Stimulated activated naive CD4-positive, alpha-beta T cell (primary cell): ENCODE measurements at regions not wholly inside any gene's neighbourhood (a gene's known extent, or its start where the extent isn't known, plus 50 kb on each side); places are given as distances from the start of the nearest gene placed in this dataset.

Experiments
- DNase-seq, 6 experiments: peaks; one replicate each; lab custom pipeline; 2025; lab: John Stamatoyannopoulos, UW

DNA sequence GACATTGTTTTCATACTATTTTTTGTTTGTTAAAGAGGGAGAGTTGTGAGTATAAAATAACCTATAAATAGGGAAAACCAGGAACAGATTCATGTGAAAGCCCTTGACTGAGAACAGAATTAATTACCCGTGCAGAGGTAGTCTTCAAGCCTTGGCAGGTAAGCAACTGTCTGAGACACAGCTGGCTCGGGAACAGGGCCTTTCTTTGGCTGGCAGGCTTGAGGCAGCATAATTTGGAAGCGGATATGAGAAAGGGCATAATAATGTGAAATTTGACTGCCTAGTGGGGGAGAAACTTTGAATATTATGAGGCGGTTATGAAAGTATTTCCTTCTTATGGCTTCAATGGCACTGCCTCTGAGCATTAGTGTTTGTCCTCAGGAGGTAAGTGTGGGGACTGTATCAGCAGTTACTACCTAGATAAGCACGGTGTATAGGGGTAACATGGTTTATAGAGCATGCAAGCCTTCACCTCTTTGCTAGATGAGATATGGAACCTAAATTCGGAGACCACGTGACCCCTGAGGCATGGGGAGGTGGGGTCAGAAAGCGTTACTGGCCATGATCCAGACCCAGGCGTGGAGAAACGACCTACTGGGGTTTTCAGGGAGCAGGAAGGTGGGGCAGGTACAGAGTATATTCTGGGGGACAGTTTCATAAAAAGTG lies 210.2 kb upstream of the GAS1 start:
- DNase-seq = no peak

GRCh38 chr9:87158765-87159164 lies 211.5 kb upstream of the GAS1 start:
- no peak for DNase-seq

GRCh38 chr9:87160148-87161102 lies 213.1 kb upstream of the GAS1 start:
- DNase-seq = no peak

DNA sequence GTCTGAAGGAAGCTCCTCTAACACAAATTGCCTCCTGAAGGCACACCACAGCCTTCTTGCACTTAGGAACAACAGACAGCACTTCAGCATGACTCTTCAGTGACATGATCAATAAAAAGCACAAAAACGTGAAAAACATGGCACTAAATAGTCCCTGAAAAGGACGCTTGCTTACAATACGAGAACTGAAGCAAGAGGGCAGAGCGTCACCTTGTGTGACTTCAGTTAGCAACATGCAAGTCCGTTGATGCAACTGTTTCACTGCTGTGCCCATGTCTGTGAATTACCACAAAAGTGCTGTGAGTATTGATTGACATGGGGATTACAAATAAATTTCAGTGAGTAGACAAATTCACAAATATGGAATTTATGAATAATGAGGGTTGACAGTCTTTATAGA lies 219.9 kb upstream of the GAS1 start:
- no peak for DNase-seq

DNA sequence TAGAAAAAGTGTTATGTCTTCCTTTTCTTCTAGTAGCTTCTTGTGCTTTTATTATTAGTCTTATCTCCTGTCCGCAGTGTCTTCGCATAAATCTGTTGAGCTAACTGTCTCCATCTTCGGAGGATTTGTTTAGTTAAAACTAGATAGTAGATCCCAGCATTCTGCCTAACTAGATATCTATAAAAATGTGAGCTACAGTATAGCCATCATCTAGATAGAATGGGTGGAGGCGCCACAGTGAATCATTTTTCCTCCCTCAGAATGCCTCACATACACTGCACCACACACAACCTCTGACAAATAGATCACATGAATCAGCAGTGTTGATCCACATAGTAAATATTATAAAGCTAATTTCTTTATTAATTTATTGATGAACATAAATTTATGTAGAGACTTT lies 220.3 kb upstream of the GAS1 start:
- DNase-seq = no peak

GRCh38 chr9:87178302-87178701 lies 231.0 kb upstream of the GAS1 start:
- DNase-seq = no peak

DNA sequence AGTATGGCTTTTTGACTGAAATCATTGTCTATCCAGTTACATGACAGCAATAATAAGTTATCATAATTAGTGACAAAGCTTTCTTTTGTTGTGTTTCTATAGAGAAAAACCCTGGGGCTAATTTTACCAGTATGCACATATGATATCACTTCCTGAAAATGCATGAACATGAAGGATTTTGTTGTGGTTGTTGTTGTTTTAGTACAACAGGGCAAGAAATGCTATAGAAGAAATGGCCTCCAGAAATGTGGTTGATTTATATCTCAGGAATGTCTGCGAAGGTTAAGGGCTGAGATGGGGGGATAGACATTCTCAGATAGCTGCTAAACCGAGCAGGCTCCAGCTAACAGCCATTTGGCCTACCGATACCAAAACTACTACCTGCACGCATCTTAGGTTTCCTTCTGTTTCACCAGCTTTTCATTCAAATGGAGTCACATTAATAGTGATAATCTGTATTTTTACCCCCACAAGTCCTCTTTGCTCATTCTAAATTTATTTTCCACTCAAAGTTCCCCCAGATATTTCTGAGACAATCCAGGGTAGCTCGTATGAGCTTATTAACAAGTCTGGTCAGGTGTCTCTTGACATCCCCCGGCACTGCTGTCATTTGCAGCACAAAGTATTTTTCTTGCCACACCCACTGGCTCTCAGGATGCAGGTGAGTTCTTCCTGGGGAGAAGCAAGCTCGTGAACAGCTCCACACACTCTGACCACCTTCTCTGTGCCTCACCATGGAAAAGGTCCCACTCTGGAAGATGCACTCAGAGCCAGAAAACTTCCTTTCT lies 232.4 kb upstream of the GAS1 start:
- DNase-seq = no peak

DNA sequence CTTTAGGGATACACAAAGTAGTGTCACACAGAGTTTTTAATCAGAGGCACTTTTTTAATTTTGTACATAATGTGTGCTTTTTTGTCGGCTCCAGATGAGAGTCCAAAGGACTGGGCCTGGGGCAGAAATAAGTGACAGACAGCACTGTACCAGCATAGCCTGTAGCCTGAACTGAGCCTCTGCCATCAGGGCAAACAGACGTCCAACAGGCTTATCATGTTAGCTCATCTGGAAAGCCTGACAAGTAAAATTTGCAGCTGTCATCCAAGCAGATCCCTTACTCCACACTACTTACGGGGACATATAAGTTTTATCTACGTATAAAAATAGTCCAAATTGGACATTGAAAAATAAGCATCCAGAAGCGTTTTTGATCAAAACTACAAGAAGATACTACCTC lies 233.1 kb upstream of the GAS1 start:
- no peak for DNase-seq

GRCh38 chr9:87180841-87181240 lies 233.5 kb upstream of the GAS1 start:
- DNase-seq = no peak

- no peak for DNase-seq
Measured at GRCh38 chr9:87181670-87182069, 234.4 kb upstream of the GAS1 start.

DNA sequence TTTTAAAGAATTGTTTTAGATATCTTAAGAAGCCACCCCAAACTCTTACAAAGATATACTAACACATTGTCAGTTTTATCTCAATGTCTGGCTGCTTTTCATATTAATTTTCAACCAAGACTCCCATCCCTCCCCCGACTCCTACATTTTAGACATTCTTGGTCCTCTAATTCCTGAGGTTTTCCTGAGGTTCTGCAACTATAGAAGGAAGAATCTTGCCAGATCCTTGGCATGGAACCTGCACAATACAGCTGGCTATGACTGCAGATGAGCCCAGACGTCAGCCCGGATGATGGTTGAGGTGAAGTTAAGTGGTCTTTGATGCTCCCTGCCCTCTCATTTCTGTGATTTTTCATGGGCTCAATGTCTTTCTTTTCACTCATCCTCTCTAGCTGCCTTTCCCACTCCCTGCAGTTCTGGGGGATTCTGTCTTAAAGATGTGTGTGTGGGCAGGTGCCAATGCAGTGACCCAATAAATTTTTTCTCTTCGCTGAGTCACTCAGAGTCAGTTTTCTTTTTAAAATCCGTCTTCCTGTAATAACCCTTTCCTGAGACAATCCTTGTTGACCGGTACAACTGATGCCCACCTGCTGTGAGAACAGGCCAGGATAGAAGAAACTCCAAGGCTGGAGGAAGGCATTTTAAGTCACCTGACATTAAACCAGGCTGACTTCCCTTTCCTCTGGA lies 237.8 kb upstream of the GAS1 start:
- no peak for DNase-seq

DNA sequence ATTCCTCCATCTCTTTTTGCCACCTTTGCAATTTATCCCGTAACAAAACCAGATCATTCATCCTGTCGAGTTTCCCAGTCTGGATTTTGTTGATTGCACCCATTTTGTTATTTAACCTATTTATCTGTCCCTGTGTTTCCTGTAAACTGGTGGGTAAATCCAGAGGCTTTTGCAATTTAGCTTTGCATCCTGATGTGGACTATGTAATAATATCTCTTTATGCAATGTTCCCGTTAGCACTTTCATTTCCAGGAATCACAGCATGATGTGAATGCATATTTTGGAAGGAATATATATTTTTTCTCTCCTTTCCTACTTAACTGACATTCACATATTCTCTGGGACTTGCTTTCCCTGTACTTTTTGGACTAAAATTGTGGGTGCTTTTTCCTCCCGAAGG lies 240.3 kb upstream of the GAS1 start:
- no peak for DNase-seq

DNA sequence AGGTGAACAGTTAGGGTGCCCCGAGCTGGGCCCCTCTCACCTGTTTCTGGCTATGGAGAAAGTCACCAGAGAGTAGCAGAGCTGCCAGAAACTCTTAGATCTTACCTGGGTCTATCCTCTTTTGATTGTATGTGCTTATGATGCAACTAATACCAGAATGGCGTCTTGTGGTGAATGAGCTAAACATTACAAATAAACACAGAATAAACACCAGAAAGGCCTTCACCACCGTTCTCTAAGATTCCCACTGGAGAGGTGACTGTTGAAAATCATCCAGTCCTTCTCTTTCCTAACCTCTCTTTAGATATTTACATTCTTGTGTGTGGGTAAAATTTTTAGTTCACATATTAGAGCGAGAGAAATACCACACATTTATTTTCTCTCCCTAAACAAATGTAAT lies 241.7 kb upstream of the GAS1 start:
- no peak for DNase-seq

GRCh38 chr9:87193151-87193550 lies 245.8 kb upstream of the GAS1 start:
- DNase-seq = no peak

- DNase-seq = no peak
Measured at GRCh38 chr9:87193925-87194868, 246.9 kb upstream of the GAS1 start.

DNA sequence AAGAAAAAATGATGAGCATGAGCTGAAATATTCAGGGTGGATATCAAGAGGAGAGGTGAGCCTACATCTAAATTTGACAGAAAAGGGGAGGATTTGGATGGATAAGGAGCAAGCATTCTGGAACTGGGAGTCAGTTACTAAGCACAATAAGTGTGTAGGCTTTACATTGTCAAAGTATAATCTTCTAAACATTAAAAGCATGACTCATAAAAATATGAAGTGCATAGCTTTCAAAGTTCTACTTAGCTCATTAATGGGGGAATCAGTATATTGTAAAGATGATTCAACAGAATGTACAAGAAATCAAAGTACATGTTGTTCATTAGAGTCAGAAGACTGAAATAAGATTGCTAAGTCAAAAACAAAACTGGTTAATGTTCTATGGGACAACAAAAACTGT lies 248.0 kb upstream of the GAS1 start:
- DNase-seq = no peak

DNA sequence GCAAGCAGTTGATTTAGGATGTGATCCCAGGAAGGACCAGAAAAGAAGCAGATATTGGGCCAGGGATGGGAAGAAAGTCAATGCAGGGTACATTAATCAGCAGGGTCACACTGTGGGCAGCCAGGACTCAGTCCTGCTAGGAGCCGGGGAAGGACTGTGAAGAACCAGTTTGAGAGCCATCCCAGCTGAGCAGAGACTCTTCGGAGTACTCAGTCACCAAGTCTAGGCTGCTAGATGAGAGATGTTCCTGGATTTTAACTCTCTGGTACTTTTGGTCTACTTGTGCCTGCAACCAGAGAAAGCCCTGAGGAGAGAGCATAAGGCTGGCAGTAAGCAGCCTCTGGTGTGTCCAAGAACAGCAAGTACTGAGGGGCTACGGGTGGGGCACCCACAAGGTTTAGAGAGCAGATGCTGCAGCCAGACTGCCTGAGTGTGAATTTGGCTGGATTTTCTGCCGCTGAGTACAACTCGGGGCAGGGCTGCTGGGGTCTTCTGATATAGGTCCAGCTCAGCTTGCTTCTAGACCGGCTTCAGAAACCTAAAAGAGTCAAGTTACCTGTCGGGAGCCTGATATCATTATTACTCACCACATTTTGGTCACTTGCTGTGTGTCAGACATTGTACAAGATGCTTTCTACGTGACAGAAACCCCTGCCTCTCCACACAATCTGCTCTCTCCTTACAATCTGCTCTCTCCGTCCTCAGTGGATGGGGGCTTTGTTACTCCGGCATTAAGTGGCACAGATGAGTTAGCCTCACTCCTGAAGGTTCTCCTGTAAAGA lies 250.2 kb upstream of the GAS1 start:
- DNase-seq = no peak

- no peak for DNase-seq
Measured at GRCh38 chr9:87198716-87199115, 251.4 kb upstream of the GAS1 start.

DNA sequence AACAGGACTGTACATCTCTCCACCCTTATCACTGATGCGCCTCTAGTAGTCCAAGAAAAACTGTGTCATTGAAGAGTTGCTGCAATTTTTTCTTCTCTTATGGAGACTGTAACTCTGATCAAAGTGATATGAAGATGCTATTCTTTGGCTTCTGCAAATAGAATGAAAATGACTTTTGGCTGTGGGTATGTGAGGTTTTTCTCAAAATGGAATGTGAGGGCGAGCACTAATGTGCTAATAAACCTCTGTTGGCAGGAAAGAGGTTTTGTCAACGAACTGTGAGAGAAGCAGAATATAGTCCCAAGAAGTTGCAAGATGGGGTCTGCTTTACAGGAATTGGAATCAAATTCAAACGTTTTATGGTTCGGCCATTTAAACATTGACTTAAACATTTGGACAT lies 252.0 kb upstream of the GAS1 start:
- no peak for DNase-seq

DNA sequence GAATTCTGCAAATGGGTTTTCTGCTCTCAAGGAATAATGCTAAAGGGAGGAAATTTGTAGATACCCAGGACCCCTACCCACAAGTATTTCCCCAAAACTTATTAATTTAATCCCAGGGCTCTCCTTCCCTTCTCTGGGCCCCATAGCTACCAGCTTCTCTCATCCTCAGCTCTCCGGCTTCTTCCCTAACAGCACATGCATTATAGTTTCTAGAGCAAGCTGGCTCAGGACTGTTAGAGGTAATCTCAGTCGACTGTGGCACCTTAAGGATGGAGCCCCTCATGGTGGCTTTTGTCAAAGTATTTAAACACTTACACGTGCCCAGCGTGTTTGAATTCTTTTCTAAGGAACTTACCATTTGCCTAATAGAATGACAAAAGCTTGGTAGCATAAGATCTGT lies 252.5 kb upstream of the GAS1 start:
- no peak for DNase-seq
